DND-41 (cell line): ENCODE measurements at regions not wholly inside any gene's neighbourhood (a gene's known extent, or its start where the extent isn't known, plus 50 kb on each side); places are given as distances from the start of the nearest gene placed in this dataset.

ENCODE experiments used
- CTCF ChIP-seq: IDR thresholded peaks from 2 replicates; pipeline ENCODE4 v1.5.1; 2012; ENCODE audit warnings: borderline replicate concordance, low read length, moderate library complexity, mild to moderate bottlenecking; ENCODE audit not compliant: poor library complexity, severe bottlenecking; ENCODE audit errors: extremely low read depth
- EZH2 ChIP-seq: IDR thresholded peaks from 3 replicates; pipeline ENCODE4 v1.6.1; 2012; ENCODE audit warnings: borderline replicate concordance, low read depth, mild to moderate bottlenecking, moderate library complexity, low read length, inconsistent platforms; ENCODE audit not compliant: severe bottlenecking

GRCh38 chr2:72078773-72079172 is 68.9 kb downstream of the CYP26B1 start:
- TF ChIP-seq CTCF: no peak
- TF ChIP-seq EZH2: no peak
